Activated naive CD4-positive, alpha-beta T cell treated with anti-CD3 and anti-CD28 coated beads, Interleukin-2, amount 10 ng/mL, durations not matched to agents 7 days and 5 days (primary cell): ENCODE measurements at regions not wholly inside any gene's neighbourhood (a gene's known extent, or its start where the extent isn't known, plus 50 kb on each side); places are given as distances from the start of the nearest gene placed in this dataset.

Source experiments
- CTCF ChIA-PET: fragments of 350-600 bp; sonication (Branson Sonifier 250); formaldehyde crosslinking; loops from one replicate; lab custom pipeline; 2021; ENCODE audit warnings: antibody characterized with exemption; lab: Charles Lee
- DNase-seq: peaks from one replicate; pipeline ENCODE4 v3.0.0-alpha.2; 2020
- H3K27ac Mint-ChIP-seq: one replicate; pipeline ENCODE4 v1.8.0; 2021; ENCODE audit warnings: mild to moderate bottlenecking, moderate library complexity, mixed read lengths
- H3K27me3 Mint-ChIP-seq: one replicate; pipeline ENCODE4 v1.8.0; 2021; ENCODE audit warnings: mild to moderate bottlenecking, mixed read lengths
- H3K36me3 Mint-ChIP-seq: one replicate; pipeline ENCODE4 v1.8.0; 2021; ENCODE audit warnings: mixed read lengths
- H3K4me1 Mint-ChIP-seq: one replicate; pipeline ENCODE4 v1.8.0; 2021; ENCODE audit warnings: mixed read lengths
- H3K4me3 Mint-ChIP-seq: one replicate; pipeline ENCODE4 v1.8.0; 2021; ENCODE audit warnings: mild to moderate bottlenecking, moderate library complexity, mixed read lengths
- H3K9me3 Mint-ChIP-seq: one replicate; pipeline ENCODE4 v1.8.0; 2021; ENCODE audit warnings: mixed read lengths

- no peaks in the 10 kb centered on the region for H3K4me1 Mint-ChIP-seq
- H3K4me3 Mint-ChIP-seq: no peak overlapping the region
- DNase-seq: no peak
- H3K27ac Mint-ChIP-seq: no peak overlapping the region
- H3K27me3 Mint-ChIP-seq: no peaks in the 10 kb centered on the region
- peaks cover 6% of the 10 kb centered on the region for H3K9me3 Mint-ChIP-seq
- CTCF ChIA-PET: no interaction called here
- H3K36me3 Mint-ChIP-seq: no peaks in the 10 kb centered on the region
Measured at GRCh38 chr20:52295556-52295955, 104.0 kb upstream of the ZFP64 start.

- H3K9me3 Mint-ChIP-seq: peaks cover 6% of the 10 kb centered on the region
- no peak overlapping the region for H3K27ac Mint-ChIP-seq
- no peaks in the 10 kb centered on the region for H3K27me3 Mint-ChIP-seq
- no peak for DNase-seq
- no peak overlapping the region for H3K4me3 Mint-ChIP-seq
- CTCF ChIA-PET: interaction anchor here (1.0 to 1.2 kb wide), 2 partner anchors 12 to 18 kb away, joined by 3 to 4 read pairs; no protein-coding TSS in a partner anchor
- H3K4me1 Mint-ChIP-seq: peaks cover under 1% of the 10 kb centered on the region
- no peaks in the 10 kb centered on the region for H3K36me3 Mint-ChIP-seq
Measured at GRCh38 chr20:52294106-52294628, 102.6 kb upstream of the ZFP64 start.

- peaks cover 6% of the 10 kb centered on the region for H3K9me3 Mint-ChIP-seq
- H3K27ac Mint-ChIP-seq: no peak overlapping the region
- DNase-seq: no peak
- no peak overlapping the region for H3K4me3 Mint-ChIP-seq
- CTCF ChIA-PET: no interaction called here
- no peaks in the 10 kb centered on the region for H3K36me3 Mint-ChIP-seq
- no peaks in the 10 kb centered on the region for H3K27me3 Mint-ChIP-seq
- H3K4me1 Mint-ChIP-seq: peaks cover 5% of the 10 kb centered on the region
Measured at GRCh38 chr20:52291109-52291508, 99.5 kb upstream of the ZFP64 start.

- Mint-ChIP-seq H3K27me3 (no peaks in the 10 kb centered on the region), H3K27ac (no peak overlapping the region), H3K36me3 (no peaks in the 10 kb centered on the region), H3K9me3 (peaks cover 6% of the 10 kb centered on the region), H3K4me3 (no peak overlapping the region), H3K4me1 (peaks cover 5% of the 10 kb centered on the region)
- CTCF ChIA-PET: no interaction called here
- no peak for DNase-seq
Measured at GRCh38 chr20:52290569-52290968, 99.0 kb upstream of the ZFP64 start.

- Mint-ChIP-seq H3K27me3 (peaks cover 4% of the 10 kb centered on the region), H3K9me3 (peaks cover 6% of the 10 kb centered on the region), H3K36me3 (no peaks in the 10 kb centered on the region), H3K27ac (no peak overlapping the region), H3K4me3 (no peak overlapping the region), H3K4me1 (peaks cover 5% of the 10 kb centered on the region)
- no peak for DNase-seq
- CTCF ChIA-PET: no interaction called here
Measured at GRCh38 chr20:52289956-52290565, 98.5 kb upstream of the ZFP64 start.

- no peak overlapping the region for H3K27ac Mint-ChIP-seq
- peaks cover 25% of the 10 kb centered on the region for H3K27me3 Mint-ChIP-seq
- H3K4me1 Mint-ChIP-seq: no peaks in the 10 kb centered on the region
- no peaks in the 10 kb centered on the region for H3K36me3 Mint-ChIP-seq
- no peaks in the 10 kb centered on the region for H3K9me3 Mint-ChIP-seq
- CTCF ChIA-PET: no interaction called here
- no peak for DNase-seq
- no peak overlapping the region for H3K4me3 Mint-ChIP-seq
Measured at GRCh38 chr20:52280407-52280806, 88.8 kb upstream of the ZFP64 start.

- CTCF ChIA-PET: no interaction called here
- Mint-ChIP-seq H3K27me3 (peaks cover 22% of the 10 kb centered on the region), H3K9me3 (no peaks in the 10 kb centered on the region), H3K4me3 (no peak overlapping the region), H3K27ac (no peak overlapping the region), H3K36me3 (no peaks in the 10 kb centered on the region), H3K4me1 (no peaks in the 10 kb centered on the region)
- DNase-seq: no peak
Measured at GRCh38 chr20:52279706-52280105, 88.1 kb upstream of the ZFP64 start.

GRCh38 chr20:52275181-52275691 lies 83.7 kb upstream of the ZFP64 start:
- H3K9me3 Mint-ChIP-seq: no peaks in the 10 kb centered on the region
- no peak for DNase-seq
- H3K36me3 Mint-ChIP-seq: no peaks in the 10 kb centered on the region
- no peak overlapping the region for H3K27ac Mint-ChIP-seq
- CTCF ChIA-PET: no interaction called here
- H3K4me3 Mint-ChIP-seq: no peak overlapping the region
- H3K27me3 Mint-ChIP-seq: peaks cover 4% of the 10 kb centered on the region
- H3K4me1 Mint-ChIP-seq: no peaks in the 10 kb centered on the region

- Mint-ChIP-seq H3K36me3 (no peaks in the 10 kb centered on the region), H3K4me1 (no peaks in the 10 kb centered on the region), H3K4me3 (no peak overlapping the region), H3K27ac (no peak overlapping the region), H3K9me3 (no peaks in the 10 kb centered on the region), H3K27me3 (peaks cover 4% of the 10 kb centered on the region)
- CTCF ChIA-PET: no interaction called here
- DNase-seq: no peak
Measured at GRCh38 chr20:52270696-52271095, 79.1 kb upstream of the ZFP64 start.

- CTCF ChIA-PET: no interaction called here
- H3K27me3 Mint-ChIP-seq: peaks cover 7% of the 10 kb centered on the region
- H3K36me3 Mint-ChIP-seq: no peaks in the 10 kb centered on the region
- H3K4me1 Mint-ChIP-seq: no peaks in the 10 kb centered on the region
- DNase-seq: no peak
- no peak overlapping the region for H3K27ac Mint-ChIP-seq
- no peak overlapping the region for H3K4me3 Mint-ChIP-seq
- no peaks in the 10 kb centered on the region for H3K9me3 Mint-ChIP-seq
Measured at GRCh38 chr20:52270001-52270606, 78.5 kb upstream of the ZFP64 start.

GRCh38 chr20:52269321-52269720 lies 77.7 kb upstream of the ZFP64 start:
- CTCF ChIA-PET: no interaction called here
- no peak overlapping the region for H3K4me3 Mint-ChIP-seq
- no peak overlapping the region for H3K27ac Mint-ChIP-seq
- no peaks in the 10 kb centered on the region for H3K9me3 Mint-ChIP-seq
- no peak for DNase-seq
- no peaks in the 10 kb centered on the region for H3K36me3 Mint-ChIP-seq
- H3K4me1 Mint-ChIP-seq: no peaks in the 10 kb centered on the region
- H3K27me3 Mint-ChIP-seq: peaks cover 5% of the 10 kb centered on the region

- H3K27me3 Mint-ChIP-seq: peaks cover 5% of the 10 kb centered on the region
- DNase-seq: no peak
- CTCF ChIA-PET: no interaction called here
- no peak overlapping the region for H3K27ac Mint-ChIP-seq
- no peaks in the 10 kb centered on the region for H3K9me3 Mint-ChIP-seq
- no peak overlapping the region for H3K4me3 Mint-ChIP-seq
- H3K36me3 Mint-ChIP-seq: no peaks in the 10 kb centered on the region
- H3K4me1 Mint-ChIP-seq: no peaks in the 10 kb centered on the region
Measured at GRCh38 chr20:52268184-52268749, 76.7 kb upstream of the ZFP64 start.

GRCh38 chr20:52267418-52267817 lies 75.8 kb upstream of the ZFP64 start:
- DNase-seq: no peak
- CTCF ChIA-PET: no interaction called here
- no peaks in the 10 kb centered on the region for H3K9me3 Mint-ChIP-seq
- H3K36me3 Mint-ChIP-seq: no peaks in the 10 kb centered on the region
- no peak overlapping the region for H3K27ac Mint-ChIP-seq
- H3K4me3 Mint-ChIP-seq: no peak overlapping the region
- H3K27me3 Mint-ChIP-seq: peaks cover 5% of the 10 kb centered on the region
- H3K4me1 Mint-ChIP-seq: no peaks in the 10 kb centered on the region

GRCh38 chr20:52263757-52264156 lies 72.2 kb upstream of the ZFP64 start:
- H3K27ac Mint-ChIP-seq: no peak overlapping the region
- H3K4me1 Mint-ChIP-seq: no peaks in the 10 kb centered on the region
- DNase-seq: no peak
- peaks cover 5% of the 10 kb centered on the region for H3K27me3 Mint-ChIP-seq
- no peak overlapping the region for H3K4me3 Mint-ChIP-seq
- no peaks in the 10 kb centered on the region for H3K36me3 Mint-ChIP-seq
- CTCF ChIA-PET: no interaction called here
- H3K9me3 Mint-ChIP-seq: peaks cover under 1% of the 10 kb centered on the region

GRCh38 chr20:52261792-52262191 lies 70.2 kb upstream of the ZFP64 start:
- H3K9me3 Mint-ChIP-seq: peaks cover 9% of the 10 kb centered on the region
- H3K4me1 Mint-ChIP-seq: no peaks in the 10 kb centered on the region
- no peak overlapping the region for H3K27ac Mint-ChIP-seq
- DNase-seq: no peak
- H3K27me3 Mint-ChIP-seq: peaks cover 5% of the 10 kb centered on the region
- CTCF ChIA-PET: interaction anchor here (0.7 kb wide), 1 partner anchor 117 kb away, joined by 3 read pairs; no protein-coding TSS in a partner anchor
- H3K4me3 Mint-ChIP-seq: no peak overlapping the region
- no peaks in the 10 kb centered on the region for H3K36me3 Mint-ChIP-seq
